HG03442 (cell line): ENCODE measurements at regions not wholly inside any gene's neighbourhood (a gene's known extent, or its start where the extent isn't known, plus 50 kb on each side); places are given as distances from the start of the nearest gene placed in this dataset.

ENCODE experiments used
- ATAC-seq: cut with Tn5 transposase; IDR thresholded peaks from one replicate; pipeline ENCODE4 v1.9.1; 2021; ENCODE audit warnings: mild to moderate bottlenecking, moderate library complexity; ENCODE audit not compliant: unreplicated experiment

GRCh38 chr11:45523760-45524159 is 141.7 kb downstream of the CHST1 start:
- no peak for ATAC-seq

- no peak for ATAC-seq
Observed at GRCh38 chr11:45518833-45519535, 146.4 kb downstream of the CHST1 start.

- no peak for ATAC-seq
Observed at GRCh38 chr11:45518141-45518832, 147.1 kb downstream of the CHST1 start.

GRCh38 chr11:45517171-45517770 is 148.2 kb downstream of the CHST1 start:
- no peak for ATAC-seq

GRCh38 chr11:45513821-45514340 is 151.5 kb downstream of the CHST1 start:
- ATAC-seq: no peak

- ATAC-seq: no peak
Observed at GRCh38 chr11:45512471-45513148, 152.8 kb downstream of the CHST1 start.

- ATAC-seq: no peak
Observed at GRCh38 chr11:45511566-45511965, 153.9 kb downstream of the CHST1 start.

- ATAC-seq: no peak
Observed at GRCh38 chr11:45507916-45508315, 157.5 kb downstream of the CHST1 start.

- no peak for ATAC-seq
Observed at GRCh38 chr11:45503311-45503710, 162.1 kb downstream of the CHST1 start.

- no peak for ATAC-seq
Observed at GRCh38 chr11:45502226-45502545, 163.2 kb downstream of the CHST1 start.

- ATAC-seq: no peak
Observed at GRCh38 chr11:45501392-45502225, 163.8 kb downstream of the CHST1 start.

- no peak for ATAC-seq
Observed at GRCh38 chr11:45500451-45500850, 165.0 kb downstream of the CHST1 start.

- no peak for ATAC-seq
Observed at GRCh38 chr11:45494738-45495137, 170.7 kb downstream of the CHST1 start.

GRCh38 chr11:45489281-45489905 is 176.0 kb downstream of the CHST1 start:
- no peak for ATAC-seq

- ATAC-seq: no peak
Observed at GRCh38 chr11:45486461-45486860, 179.0 kb downstream of the CHST1 start.

- no peak for ATAC-seq
Observed at GRCh38 chr11:45485070-45485707, 180.2 kb downstream of the CHST1 start.

GRCh38 chr11:45484326-45484883 is 181.0 kb downstream of the CHST1 start:
- no peak for ATAC-seq

- no peak for ATAC-seq
Observed at GRCh38 chr11:45483416-45483815, 182.0 kb downstream of the CHST1 start.

GRCh38 chr11:45482331-45482730 is 183.1 kb downstream of the CHST1 start:
- no peak for ATAC-seq
